Activated naive CD8-positive, alpha-beta T cell treated with anti-CD3 and anti-CD28 coated beads for 36 hours (primary cell): ENCODE measurements at regions not wholly inside any gene's neighbourhood (a gene's known extent, or its start where the extent isn't known, plus 50 kb on each side); places are given as distances from the start of the nearest gene placed in this dataset.
A peak's percentile ranks its signal among the peaks of the same experiment; 100 is the strongest.

ENCODE experiments used
- DNase-seq: peaks from one replicate; pipeline ENCODE4 v3.0.0; 2021
- H3K27ac Mint-ChIP-seq: one replicate; pipeline ENCODE4 v1.8.0; 2022; ENCODE audit warnings: mild to moderate bottlenecking, moderate library complexity, mixed read lengths
- H3K27me3 Mint-ChIP-seq: one replicate; pipeline ENCODE4 v1.8.0; 2022; ENCODE audit warnings: mild to moderate bottlenecking, mixed read lengths
- H3K36me3 Mint-ChIP-seq: one replicate; pipeline ENCODE4 v1.8.0; 2021; ENCODE audit warnings: mild to moderate bottlenecking, mixed read lengths
- H3K4me1 Mint-ChIP-seq: one replicate; pipeline ENCODE4 v1.8.0; 2021; ENCODE audit warnings: mixed read lengths
- H3K4me3 Mint-ChIP-seq: one replicate; pipeline ENCODE4 v1.8.0; 2022; ENCODE audit warnings: mild to moderate bottlenecking, moderate library complexity, mixed read lengths
- H3K9me3 Mint-ChIP-seq: one replicate; pipeline ENCODE4 v1.8.0; 2022; ENCODE audit warnings: mixed read lengths

- peak overlapping the region; percentile 80 for H3K27ac Mint-ChIP-seq
- no peak for DNase-seq
- no peaks in the 10 kb centered on the region for H3K27me3 Mint-ChIP-seq
- H3K4me3 Mint-ChIP-seq, result no peak overlapping the region
- H3K36me3 Mint-ChIP-seq, result peaks cover 3% of the 10 kb centered on the region
- no peaks in the 10 kb centered on the region for H3K9me3 Mint-ChIP-seq
- peaks cover 77% of the 10 kb centered on the region for H3K4me1 Mint-ChIP-seq
These were observed 73.7 kb downstream of the S1PR1 start for GRCh38 chr1:101310506-101310905.

GRCh38 chr1:101311146-101311920, 74.5 kb downstream of the S1PR1 start:
- Mint-ChIP-seq H3K9me3 (no peaks in the 10 kb centered on the region), H3K27me3 (no peaks in the 10 kb centered on the region), H3K27ac (peak overlapping the region; percentile 47), H3K4me3 (peak overlapping the region; percentile 32), H3K4me1 (peaks cover 77% of the 10 kb centered on the region), H3K36me3 (peaks cover 2% of the 10 kb centered on the region)
- DNase-seq, result no peak

GRCh38 chr1:101312147-101312546, 75.3 kb downstream of the S1PR1 start:
- Mint-ChIP-seq H3K9me3 (no peaks in the 10 kb centered on the region), H3K36me3 (peaks cover 2% of the 10 kb centered on the region), H3K27ac (peak overlapping the region; percentile 78), H3K27me3 (no peaks in the 10 kb centered on the region), H3K4me3 (peak overlapping the region; percentile 32), H3K4me1 (peaks cover 73% of the 10 kb centered on the region)
- DNase-seq, result no peak

GRCh38 chr1:101313356-101313755, 76.5 kb downstream of the S1PR1 start:
- H3K4me3 Mint-ChIP-seq, result no peak overlapping the region
- H3K27ac Mint-ChIP-seq, result no peak overlapping the region
- H3K4me1 Mint-ChIP-seq, result peaks cover 61% of the 10 kb centered on the region
- H3K9me3 Mint-ChIP-seq, result no peaks in the 10 kb centered on the region
- no peaks in the 10 kb centered on the region for H3K27me3 Mint-ChIP-seq
- no peak for DNase-seq
- H3K36me3 Mint-ChIP-seq, result no peaks in the 10 kb centered on the region

- no peak overlapping the region for H3K27ac Mint-ChIP-seq
- H3K4me3 Mint-ChIP-seq, result no peak overlapping the region
- DNase-seq, result no peak
- H3K27me3 Mint-ChIP-seq, result no peaks in the 10 kb centered on the region
- peaks cover 55% of the 10 kb centered on the region for H3K4me1 Mint-ChIP-seq
- no peaks in the 10 kb centered on the region for H3K36me3 Mint-ChIP-seq
- H3K9me3 Mint-ChIP-seq, result no peaks in the 10 kb centered on the region
These were observed 77.4 kb downstream of the S1PR1 start for GRCh38 chr1:101314244-101314643.

GRCh38 chr1:101316256-101316655, 79.4 kb downstream of the S1PR1 start:
- Mint-ChIP-seq H3K36me3 (no peaks in the 10 kb centered on the region), H3K4me3 (no peak overlapping the region), H3K27ac (no peak overlapping the region), H3K27me3 (no peaks in the 10 kb centered on the region), H3K9me3 (no peaks in the 10 kb centered on the region), H3K4me1 (peaks cover 35% of the 10 kb centered on the region)
- DNase-seq, result no peak

GRCh38 chr1:101316799-101317198, 80.0 kb downstream of the S1PR1 start:
- Mint-ChIP-seq H3K4me3 (no peak overlapping the region), H3K27ac (no peak overlapping the region), H3K36me3 (no peaks in the 10 kb centered on the region), H3K27me3 (no peaks in the 10 kb centered on the region), H3K9me3 (no peaks in the 10 kb centered on the region), H3K4me1 (peaks cover 31% of the 10 kb centered on the region)
- no peak for DNase-seq

GRCh38 chr1:101317590-101317989, 80.8 kb downstream of the S1PR1 start:
- no peak for DNase-seq
- H3K27me3 Mint-ChIP-seq, result no peaks in the 10 kb centered on the region
- no peak overlapping the region for H3K4me3 Mint-ChIP-seq
- H3K9me3 Mint-ChIP-seq, result no peaks in the 10 kb centered on the region
- H3K36me3 Mint-ChIP-seq, result no peaks in the 10 kb centered on the region
- peaks cover 25% of the 10 kb centered on the region for H3K4me1 Mint-ChIP-seq
- H3K27ac Mint-ChIP-seq, result no peak overlapping the region

GRCh38 chr1:101323535-101323934, 86.7 kb downstream of the S1PR1 start:
- Mint-ChIP-seq H3K27ac (no peak overlapping the region), H3K27me3 (no peaks in the 10 kb centered on the region), H3K4me1 (peaks cover 8% of the 10 kb centered on the region), H3K9me3 (no peaks in the 10 kb centered on the region), H3K36me3 (no peaks in the 10 kb centered on the region), H3K4me3 (no peak overlapping the region)
- DNase-seq, result no peak

- DNase-seq, result no peak
- Mint-ChIP-seq H3K4me1 (peaks cover 8% of the 10 kb centered on the region), H3K36me3 (no peaks in the 10 kb centered on the region), H3K27ac (no peak overlapping the region), H3K9me3 (no peaks in the 10 kb centered on the region), H3K4me3 (no peak overlapping the region), H3K27me3 (no peaks in the 10 kb centered on the region)
These were observed 88.3 kb downstream of the S1PR1 start for GRCh38 chr1:101325144-101325543.

- no peak overlapping the region for H3K27ac Mint-ChIP-seq
- no peak overlapping the region for H3K4me3 Mint-ChIP-seq
- peaks cover 17% of the 10 kb centered on the region for H3K4me1 Mint-ChIP-seq
- DNase-seq, result no peak
- H3K9me3 Mint-ChIP-seq, result peaks cover 4% of the 10 kb centered on the region
- no peaks in the 10 kb centered on the region for H3K36me3 Mint-ChIP-seq
- H3K27me3 Mint-ChIP-seq, result no peaks in the 10 kb centered on the region
These were observed 93.8 kb downstream of the S1PR1 start for GRCh38 chr1:101330427-101331130.

- H3K9me3 Mint-ChIP-seq, result peaks cover 4% of the 10 kb centered on the region
- H3K36me3 Mint-ChIP-seq, result no peaks in the 10 kb centered on the region
- H3K4me3 Mint-ChIP-seq, result no peak overlapping the region
- no peak overlapping the region for H3K27ac Mint-ChIP-seq
- H3K4me1 Mint-ChIP-seq, result peaks cover 17% of the 10 kb centered on the region
- no peaks in the 10 kb centered on the region for H3K27me3 Mint-ChIP-seq
- no peak for DNase-seq
These were observed 95.0 kb downstream of the S1PR1 start for GRCh38 chr1:101331794-101332193.

- H3K27me3 Mint-ChIP-seq, result no peaks in the 10 kb centered on the region
- H3K27ac Mint-ChIP-seq, result peak overlapping the region; percentile 22
- no peak overlapping the region for H3K4me3 Mint-ChIP-seq
- H3K4me1 Mint-ChIP-seq, result peaks cover 17% of the 10 kb centered on the region
- H3K36me3 Mint-ChIP-seq, result no peaks in the 10 kb centered on the region
- peaks cover 4% of the 10 kb centered on the region for H3K9me3 Mint-ChIP-seq
- DNase-seq, result no peak
These were observed 95.8 kb downstream of the S1PR1 start for GRCh38 chr1:101332633-101333032.

- peaks cover 20% of the 10 kb centered on the region for H3K4me1 Mint-ChIP-seq
- peaks cover 4% of the 10 kb centered on the region for H3K9me3 Mint-ChIP-seq
- no peak for DNase-seq
- no peaks in the 10 kb centered on the region for H3K36me3 Mint-ChIP-seq
- H3K27me3 Mint-ChIP-seq, result no peaks in the 10 kb centered on the region
- no peak overlapping the region for H3K27ac Mint-ChIP-seq
- no peak overlapping the region for H3K4me3 Mint-ChIP-seq
These were observed 96.4 kb downstream of the S1PR1 start for GRCh38 chr1:101333186-101333585.

GRCh38 chr1:101337968-101338367, 101.1 kb downstream of the S1PR1 start:
- H3K4me3 Mint-ChIP-seq, result no peak overlapping the region
- no peak for DNase-seq
- peaks cover 1% of the 10 kb centered on the region for H3K36me3 Mint-ChIP-seq
- peaks cover 3% of the 10 kb centered on the region for H3K9me3 Mint-ChIP-seq
- no peaks in the 10 kb centered on the region for H3K27me3 Mint-ChIP-seq
- H3K27ac Mint-ChIP-seq, result no peak overlapping the region
- H3K4me1 Mint-ChIP-seq, result peaks cover 17% of the 10 kb centered on the region
